ENCODE measurements at regions not wholly inside any gene's neighbourhood (a gene's known extent, or its start where the extent isn't known, plus 50 kb on each side); places are given as distances from the start of the nearest gene placed in this dataset.
A peak's percentile ranks its signal among the peaks of the same experiment; 100 is the strongest.

- no peak for DNase-seq
Measured at GRCh38 chr5:174312641-174313040, 267.1 kb downstream of the NSG2 start.

GRCh38 chr5:174313615-174314014 is 268.1 kb downstream of the NSG2 start:
- DNase-seq = no peak

DNA sequence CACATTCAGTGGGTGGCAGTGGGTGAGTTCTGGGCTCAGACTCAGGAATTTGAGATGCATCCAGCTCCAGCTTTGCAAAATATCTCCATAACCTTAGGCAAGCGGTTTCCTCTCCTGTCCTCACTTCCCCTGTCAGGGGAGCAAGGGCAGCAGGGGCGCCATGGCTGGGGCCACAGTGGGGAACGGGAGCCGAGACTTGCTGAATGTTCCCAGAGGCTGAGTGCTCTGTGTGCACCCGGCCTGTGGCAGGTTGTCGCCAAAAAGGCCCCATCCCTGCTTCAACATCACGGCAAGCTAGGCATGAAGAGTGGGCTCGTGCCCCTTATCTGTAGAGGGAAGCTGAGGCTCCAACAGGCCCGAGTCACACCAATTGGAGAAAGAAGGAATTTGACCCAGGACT is 268.8 kb downstream of the NSG2 start:
- DNase-seq = no peak

- DNase-seq = no peak
Measured at GRCh38 chr5:174315471-174315870, 270.0 kb downstream of the NSG2 start.

DNA sequence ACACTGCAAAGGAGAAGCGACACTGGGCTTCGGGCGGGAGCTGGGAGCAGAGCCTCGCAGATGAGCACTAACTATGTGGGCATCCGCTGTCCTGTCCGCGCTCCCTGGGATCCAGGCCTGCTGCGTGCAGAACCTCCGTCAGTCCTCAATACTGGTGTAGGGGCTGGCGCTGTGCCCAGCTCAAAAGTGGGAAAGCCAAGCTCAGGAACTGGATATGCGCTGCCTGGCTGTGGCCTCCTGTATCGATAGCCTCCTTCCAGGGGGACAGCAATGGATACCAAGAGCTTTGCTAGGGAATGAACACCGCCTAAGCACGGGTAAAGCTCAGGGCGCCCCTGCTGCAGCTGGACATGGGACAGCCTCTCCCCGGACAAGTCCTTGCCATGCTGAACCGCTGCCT is 270.4 kb downstream of the NSG2 start:
- DNase-seq = peak in 1 of 2 experiments; percentile 36

GRCh38 chr5:174316326-174316725 is 270.8 kb downstream of the NSG2 start:
- DNase-seq = no peak

GRCh38 chr5:174317256-174317894 is 271.9 kb downstream of the NSG2 start:
- peak; percentile 50 to 62 for DNase-seq

DNA sequence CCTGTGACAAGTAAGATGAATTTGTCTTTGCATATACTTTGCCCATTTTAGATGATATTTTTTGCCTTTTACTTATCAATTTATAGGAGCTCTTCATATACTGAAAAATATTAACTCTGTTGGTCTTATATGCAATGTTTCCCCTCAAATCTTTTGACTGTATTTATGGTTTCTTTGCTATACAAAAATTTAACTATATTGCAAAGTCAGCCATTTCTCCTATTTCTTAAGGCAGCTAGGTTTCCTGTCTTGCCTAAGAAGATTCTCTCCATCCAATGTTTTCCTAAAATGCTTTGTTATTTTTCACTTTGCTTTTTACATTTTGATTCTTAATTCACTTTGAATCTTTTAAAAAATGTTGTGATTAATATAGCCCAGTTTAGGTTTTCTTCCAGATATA is 273.1 kb downstream of the NSG2 start:
- no peak for DNase-seq

DNA sequence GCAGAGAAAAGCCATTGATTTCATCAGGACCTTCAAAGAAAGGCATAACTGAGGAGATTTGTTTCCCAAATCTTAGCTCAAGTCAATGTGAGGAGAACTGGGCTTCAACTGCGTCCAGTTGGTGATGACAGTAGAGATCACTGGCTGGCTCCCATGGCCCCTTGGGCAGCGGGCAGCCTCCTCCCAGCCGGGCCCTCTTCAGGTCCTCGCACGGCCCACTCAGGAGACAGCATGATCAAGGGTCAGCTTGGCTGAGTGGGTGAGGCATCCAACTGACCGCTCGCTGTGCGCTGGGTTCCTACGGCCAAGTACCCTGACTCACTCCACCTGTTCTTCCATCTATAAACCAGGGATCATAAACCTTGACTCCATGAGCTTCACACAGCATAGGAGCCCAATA is 274.0 kb downstream of the NSG2 start:
- DNase-seq = no peak

- DNase-seq = peak; percentile 14 to 46
Measured at GRCh38 chr5:174320051-174320450, 274.5 kb downstream of the NSG2 start.

- peak; percentile 64 to 86 for DNase-seq
Measured at GRCh38 chr5:174323878-174324281, 278.4 kb downstream of the NSG2 start.

GRCh38 chr5:174324680-174325079 is 279.2 kb downstream of the NSG2 start:
- DNase-seq = no peak

DNA sequence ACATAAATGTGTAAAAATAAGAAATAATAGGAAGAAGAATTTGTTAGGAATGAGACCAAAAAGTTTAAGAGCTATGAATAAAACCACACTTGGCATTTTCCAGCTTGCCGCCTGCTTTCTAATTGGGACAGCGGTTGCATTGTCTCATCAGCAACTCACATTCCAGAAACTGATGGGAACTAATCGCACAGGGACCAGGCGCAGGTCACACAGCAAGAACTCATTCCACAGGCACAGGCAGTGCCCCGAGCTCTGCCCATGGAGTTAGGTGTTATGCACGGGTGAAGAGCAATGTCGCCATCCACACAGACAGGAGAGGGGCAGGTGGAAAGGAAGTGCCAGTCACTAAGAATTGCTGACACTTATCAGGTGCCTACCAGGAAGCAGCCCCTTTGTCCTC is 279.9 kb downstream of the NSG2 start:
- DNase-seq = no peak

DNA sequence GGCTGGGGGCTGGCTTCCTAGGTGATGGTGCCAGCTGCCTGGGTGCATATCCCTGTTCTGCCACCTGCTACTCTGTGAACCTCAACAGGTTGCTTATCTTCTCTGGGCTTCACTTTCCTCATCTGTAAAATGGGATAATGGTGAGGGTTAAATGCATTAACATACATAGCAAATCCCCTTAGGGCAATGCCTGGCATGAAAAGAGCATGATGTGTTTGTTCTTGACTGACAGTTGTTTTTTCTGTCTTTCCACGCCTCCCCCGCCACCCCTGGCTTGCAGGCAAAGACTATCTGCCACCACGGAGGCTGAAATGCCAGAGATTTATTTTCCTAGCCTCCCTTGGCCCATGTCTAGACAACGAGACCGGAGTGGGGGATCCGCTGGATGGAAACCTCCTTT is 280.5 kb downstream of the NSG2 start:
- DNase-seq = no peak

DNA sequence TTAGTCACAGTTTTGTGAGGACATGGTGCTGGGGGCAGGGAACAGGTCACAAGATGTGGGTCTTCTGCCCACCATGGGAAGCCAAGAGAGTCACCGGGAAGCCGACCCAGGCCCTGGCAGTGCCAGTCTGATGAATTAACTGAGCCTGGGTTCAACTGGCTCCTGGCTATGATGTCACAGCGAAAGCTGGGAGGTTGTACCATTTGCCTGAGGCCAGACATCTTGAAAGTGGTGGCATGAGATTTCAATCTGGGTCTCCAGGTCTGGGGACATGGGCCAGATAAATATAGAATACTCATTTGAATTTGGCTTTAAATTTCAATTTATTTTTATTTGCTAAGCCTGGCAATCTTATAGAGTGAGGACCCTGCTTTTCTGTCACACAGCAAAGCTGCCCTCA is 280.9 kb downstream of the NSG2 start:
- DNase-seq = no peak

GRCh38 chr5:174327317-174327864 is 281.9 kb downstream of the NSG2 start:
- DNase-seq = peak; percentile 59 to 67

DNA sequence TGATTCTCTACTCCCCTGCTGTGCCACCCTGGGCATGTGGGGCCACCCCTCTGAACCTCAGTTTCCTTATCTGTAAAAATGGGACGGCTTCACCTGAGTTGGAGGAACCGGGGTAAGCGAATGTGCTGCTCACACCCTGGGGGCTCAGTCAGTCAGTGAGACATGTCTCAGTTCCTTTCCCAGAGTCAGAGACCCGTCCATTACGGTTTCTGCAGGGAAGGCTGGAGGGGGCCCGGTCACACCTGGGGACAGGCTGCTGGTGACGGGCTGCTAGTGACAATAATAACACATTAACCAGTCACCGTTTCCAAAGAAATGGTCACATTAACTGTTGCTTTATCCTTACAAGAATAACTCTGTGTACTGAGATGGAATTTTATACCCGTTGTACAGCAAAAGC is 282.4 kb downstream of the NSG2 start:
- no peak for DNase-seq

GRCh38 chr5:174328631-174329299 is 283.3 kb downstream of the NSG2 start:
- no peak for DNase-seq

- no peak for DNase-seq
Measured at GRCh38 chr5:174329738-174330137, 284.2 kb downstream of the NSG2 start.

- DNase-seq = no peak
Measured at GRCh38 chr5:174335682-174336364, 290.3 kb downstream of the NSG2 start.

GRCh38 chr5:174336479-174336878 is 291.0 kb downstream of the NSG2 start:
- DNase-seq = no peak

DNA sequence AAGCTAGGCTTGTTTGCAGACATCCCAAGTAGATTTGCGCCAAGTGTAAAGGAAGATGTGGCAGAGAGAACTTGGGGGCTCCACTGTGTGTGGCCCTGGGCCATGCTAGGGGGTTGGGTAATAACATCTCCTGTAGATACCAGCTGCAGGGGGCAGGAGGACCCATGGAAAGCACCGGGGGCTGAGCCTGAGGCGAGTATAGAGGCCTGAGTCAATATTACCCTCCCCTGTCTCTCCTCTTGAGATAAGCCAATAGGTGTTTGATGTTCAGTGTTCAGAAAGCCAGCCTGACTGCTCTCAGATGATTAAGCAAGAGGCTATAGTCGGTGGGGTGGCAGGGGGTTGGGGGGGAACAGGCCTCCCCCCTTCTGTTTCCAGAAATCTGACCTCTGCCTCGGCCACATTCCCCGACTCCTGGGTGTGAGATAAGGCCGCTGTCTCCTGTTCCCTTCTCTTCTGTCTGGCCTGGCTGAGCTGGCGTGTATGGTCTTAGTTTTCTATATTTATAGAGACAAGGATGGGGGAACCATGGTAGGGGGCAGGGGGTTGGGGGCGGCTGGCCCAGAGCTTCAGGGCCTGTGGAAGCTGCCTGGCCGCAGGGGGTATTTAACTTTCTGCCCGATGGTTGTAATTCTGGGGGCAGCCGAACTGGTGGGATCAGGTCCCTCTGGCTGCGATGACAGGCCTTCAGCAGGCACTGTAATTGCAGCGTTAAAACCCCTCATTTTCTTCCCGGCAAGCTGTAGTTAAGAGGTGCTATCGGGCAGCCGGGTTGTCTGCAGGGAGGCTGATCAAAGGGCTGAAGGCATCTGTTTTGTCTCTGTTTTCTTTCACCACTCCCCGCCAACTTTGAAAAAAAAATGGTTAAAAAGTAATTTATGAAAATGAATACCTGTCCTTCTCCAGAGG is 292.0 kb downstream of the NSG2 start:
- no peak for DNase-seq
